Inferior parietal cortex (tissue), 1 donor: ENCODE measurements at regions not wholly inside any gene's neighbourhood (a gene's known extent, or its start where the extent isn't known, plus 50 kb on each side); places are given as distances from the start of the nearest gene placed in this dataset.
"Not testable (repeated sequence)": the region's sequence is repeated elsewhere in the genome, so short reads cannot be mapped to it uniquely, and the experiment has no call there.

ENCODE experiments used
- DNase-seq: peaks from one replicate; pipeline ENCODE4 v3.0.0-alpha.2; 2016; ENCODE audit errors: extremely low spot score

- DNase-seq = no peak
Observed at GRCh38 chr14:46433381-46433780, 218.2 kb downstream of the RPL10L start.

DNA sequence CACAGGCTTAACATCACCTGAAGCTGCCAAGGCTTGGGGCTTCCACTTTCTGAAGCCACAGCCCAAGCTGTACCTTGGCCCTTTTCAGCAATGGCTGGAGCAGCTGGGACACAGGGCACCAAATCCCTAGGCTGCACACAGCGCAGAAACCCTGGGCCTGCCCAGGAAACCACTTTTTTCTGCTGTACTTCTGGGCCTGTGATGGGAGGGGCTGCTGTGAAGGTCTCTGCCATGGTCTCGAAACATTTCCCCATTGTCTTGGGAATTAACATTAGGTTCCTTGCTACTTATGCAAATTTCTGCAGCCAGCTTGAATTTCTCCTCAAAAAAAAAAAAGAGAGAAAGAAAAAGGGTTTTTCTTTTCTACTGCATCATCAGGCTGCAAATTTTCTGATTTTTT is 219.1 kb downstream of the RPL10L start:
- no peak for DNase-seq

- DNase-seq = no peak
Observed at GRCh38 chr14:46417066-46417465, 234.5 kb downstream of the RPL10L start.

DNA sequence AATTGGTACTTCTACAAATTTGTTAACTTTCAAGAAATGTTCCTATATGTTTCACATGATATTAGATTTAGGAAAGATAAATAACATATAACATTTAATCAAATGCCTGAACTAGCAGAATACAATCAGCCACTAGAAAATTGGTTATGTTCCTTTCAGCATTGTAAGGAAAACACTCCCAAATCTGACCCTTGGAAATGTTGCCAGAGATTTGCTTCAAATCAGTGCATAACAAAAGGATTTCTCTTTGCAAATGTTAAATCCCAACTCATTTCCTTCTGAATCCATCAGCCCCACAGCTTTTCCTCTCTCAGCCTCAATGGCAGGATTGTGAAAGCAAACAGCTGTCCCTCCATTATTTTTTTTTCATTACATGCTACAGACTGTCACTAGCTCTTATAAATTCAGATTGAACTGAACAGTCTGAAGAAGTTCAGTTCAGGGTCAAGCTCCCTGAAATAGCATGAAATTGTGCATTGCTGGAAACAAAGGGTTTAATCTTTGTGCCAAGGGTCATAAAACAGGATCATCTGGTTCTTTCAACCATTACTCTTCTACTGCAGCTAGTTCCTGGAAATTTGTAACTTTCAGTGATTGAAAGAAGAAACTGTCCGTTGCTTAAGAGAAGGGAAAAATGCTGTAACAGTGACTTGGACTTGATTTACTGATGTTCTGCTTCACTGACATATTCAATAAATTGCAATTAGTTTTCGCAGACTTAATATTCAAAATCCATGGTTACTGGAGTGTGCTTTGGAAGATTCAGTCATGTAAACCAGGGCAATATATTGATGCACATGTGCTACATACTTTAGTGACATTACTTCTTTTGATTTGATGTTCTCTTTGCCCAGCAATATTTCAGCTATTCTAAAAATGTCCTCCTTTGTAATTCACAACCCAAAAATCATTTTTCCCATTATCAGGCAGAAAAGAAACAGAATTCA is 246.4 kb downstream of the RPL10L start:
- no peak for DNase-seq

DNA sequence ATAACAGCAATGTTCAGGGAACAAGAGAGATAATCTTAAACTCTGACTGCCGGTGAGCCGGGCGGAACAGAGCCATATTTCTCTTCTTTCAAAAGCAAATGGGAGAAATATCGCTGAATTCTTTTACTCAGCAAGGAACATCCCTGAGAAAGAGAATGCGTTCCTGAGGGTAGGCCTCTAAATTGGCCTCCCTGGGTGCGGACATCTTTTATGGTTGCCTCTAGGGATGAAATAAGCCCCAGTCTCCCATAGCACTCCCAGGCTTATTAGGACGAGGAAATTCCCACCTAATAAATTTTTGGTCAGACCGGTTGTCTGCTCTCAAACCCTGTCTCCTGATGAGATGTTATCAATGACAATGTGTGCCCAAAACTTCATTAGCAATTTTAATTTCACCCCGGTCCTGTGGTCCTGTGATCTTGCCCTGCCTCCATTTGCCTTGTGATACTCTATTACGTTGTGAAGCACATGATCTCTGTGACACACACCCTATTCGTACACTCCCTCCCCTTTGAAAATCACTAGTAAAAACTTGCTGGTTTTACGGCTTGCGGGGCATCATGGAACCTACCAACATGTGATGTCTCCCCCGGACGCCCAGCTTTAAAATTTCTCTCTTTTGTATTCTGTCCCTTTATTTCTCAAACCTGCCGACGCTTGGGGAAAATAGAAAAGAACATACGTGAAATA is 249.4 kb downstream of the RPL10L start:
- DNase-seq = not testable (repeated sequence)

DNA sequence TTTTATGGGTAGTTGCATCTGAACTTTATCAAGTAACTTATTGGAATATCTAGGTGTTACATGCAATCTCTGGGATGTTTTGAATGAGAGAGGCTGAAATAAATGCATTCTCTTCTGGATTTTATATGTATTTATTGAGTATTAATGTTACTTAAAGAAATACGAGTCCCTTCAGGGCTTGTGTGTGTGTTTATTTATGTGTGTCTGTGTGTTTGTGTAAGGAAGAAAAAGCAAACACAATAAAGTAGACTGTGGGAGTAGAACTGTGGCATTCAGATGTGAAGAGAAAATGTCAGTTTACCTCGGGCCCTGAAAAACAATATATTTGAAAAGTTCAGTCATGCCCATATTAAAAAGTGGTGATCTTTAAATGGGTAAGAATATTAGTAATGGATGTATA is 250.5 kb downstream of the RPL10L start:
- DNase-seq = no peak

GRCh38 chr14:46399049-46399448 is 252.5 kb downstream of the RPL10L start:
- no peak for DNase-seq

DNA sequence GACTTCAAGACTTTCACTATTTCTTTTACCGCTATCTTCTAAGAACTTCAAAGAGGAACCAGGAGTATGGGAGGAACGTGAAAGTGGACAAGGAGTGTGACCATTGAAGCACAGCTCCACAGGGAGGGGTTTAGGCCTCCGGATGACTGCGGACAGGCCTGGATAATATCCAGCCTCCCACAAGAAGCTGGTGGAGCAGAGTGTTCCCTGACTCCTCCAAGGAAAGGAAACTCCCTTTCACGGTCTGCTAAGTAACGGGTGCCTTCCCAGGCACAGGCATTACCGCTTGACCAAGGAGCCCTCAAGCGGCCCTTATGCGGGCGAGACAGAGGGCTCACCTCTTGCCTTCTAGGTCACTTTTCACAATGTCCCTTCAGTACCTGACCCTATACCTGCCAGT is 267.0 kb downstream of the RPL10L start:
- DNase-seq = no peak

GRCh38 chr14:46381674-46382073 is 269.9 kb downstream of the RPL10L start:
- DNase-seq = no peak

DNA sequence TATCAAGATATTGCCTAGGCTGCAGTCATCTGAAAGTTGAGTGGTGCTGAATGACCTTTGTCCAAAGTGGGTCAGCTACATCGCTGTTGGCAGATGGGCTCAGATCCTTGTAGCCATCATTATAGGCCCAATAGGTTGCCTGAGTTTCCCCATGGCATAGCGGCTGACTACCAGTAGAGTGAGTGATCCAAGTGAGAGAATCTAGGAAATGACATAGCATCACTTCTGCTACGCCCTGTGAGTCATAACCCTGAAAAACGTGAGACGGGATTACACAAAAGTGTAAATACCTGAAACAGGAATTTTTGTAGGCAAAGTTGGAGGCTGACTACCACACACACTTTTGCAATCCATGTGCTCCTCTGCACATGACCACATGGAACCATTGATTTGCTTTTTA is 273.3 kb downstream of the RPL10L start:
- no peak for DNase-seq

DNA sequence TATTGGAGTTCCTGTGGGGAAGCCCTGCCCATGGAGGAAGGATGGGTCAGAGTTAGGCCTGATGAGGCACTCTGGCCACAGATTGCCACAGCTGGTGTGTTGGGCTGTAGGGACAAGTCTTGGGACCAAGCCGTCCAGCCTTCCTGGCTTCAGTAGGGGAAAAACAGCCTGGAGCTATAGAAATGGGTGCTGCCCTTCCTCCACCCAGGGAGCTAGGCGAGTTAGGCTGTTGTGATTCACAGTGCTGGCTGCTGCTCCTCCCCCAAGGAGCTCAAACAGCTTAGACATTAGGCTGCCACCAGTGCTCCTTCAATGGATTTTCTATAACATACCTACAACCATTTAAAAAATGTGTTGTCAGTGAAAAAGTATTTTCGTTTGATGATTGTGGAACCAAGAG is 274.3 kb downstream of the RPL10L start:
- no peak for DNase-seq

DNA sequence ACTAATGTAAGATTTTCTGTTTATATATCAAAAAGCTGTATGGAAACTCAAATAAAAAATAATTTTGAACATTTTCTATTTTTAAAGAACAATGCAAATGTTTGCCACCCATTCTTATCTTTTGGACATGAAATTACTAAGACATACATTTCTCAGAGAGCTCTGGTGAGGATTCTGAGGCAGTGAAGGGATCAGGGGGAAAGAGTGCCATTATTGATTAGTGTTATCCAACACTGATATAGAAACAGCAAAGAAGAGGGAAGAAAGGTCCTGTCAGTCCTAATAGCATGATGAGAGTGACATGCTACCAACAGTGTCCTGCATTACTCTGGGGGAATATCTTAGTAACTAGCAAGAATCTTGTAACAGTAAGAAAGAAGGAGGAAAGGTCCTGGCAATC is 282.2 kb downstream of the RPL10L start:
- no peak for DNase-seq

DNA sequence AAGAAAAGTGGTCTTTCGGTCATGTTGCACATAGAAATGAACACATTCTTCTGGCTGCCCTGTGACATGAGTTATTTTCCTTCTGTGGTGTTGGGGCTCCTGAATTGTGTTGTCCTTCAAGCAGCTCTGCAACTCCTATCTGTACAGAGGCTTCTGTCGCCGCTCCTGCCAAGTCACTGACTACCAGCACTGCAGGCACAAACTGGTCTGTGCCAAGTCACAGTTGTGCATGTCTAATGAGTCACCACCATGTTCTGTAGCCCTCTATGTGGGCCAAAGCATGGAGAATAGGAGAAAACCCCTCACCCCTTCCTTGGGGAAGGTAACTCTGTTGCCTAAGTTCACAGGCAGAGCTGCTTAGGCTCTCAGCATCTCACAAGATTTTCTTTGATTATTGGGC is 283.3 kb downstream of the RPL10L start:
- DNase-seq = no peak

DNA sequence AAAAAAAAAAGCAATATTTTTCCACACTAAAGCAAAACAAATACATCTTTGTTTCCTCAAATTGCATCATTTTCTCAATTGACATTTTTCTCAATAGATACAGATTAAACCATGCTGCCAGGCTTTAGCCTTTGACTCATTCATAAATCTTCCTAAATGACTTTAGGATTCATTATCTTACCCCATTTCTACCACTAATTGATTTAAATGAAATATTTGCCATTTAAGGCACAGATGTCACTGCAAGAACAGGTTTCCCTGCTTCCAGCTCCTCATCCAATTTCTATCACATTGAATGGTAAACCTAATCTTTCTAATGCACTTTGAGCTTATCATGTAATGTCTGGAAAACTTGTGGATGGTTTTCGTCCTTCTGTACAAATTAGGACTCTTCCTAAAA is 298.7 kb downstream of the RPL10L start:
- no peak for DNase-seq

DNA sequence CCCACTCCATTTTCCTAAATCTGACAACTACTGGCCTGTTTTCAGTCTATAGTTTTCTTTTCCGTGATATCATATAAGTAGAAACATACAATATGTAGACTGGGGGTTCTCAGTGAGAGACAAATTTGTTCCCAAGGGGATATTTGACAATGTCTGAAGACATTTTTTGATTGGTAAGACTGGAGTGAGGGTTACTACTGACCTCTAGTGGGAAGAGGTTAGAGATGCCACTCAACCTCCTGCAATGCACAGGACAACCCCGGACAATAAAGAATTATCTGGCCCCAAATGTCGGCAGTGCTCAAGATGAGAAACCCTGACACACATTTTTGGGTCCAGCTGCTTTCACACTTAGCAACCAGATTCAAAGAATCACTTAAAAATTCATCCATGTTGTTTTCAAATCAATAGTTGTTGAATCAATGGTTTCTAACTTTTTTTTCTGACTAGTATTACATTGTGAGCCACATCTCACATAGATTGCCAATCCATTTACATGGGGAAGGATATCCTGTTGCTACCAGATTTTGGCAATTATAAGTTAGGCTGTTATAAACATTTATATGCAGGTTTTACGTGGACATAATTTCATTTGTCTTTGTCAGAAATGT is 307.1 kb downstream of the RPL10L start:
- no peak for DNase-seq

DNA sequence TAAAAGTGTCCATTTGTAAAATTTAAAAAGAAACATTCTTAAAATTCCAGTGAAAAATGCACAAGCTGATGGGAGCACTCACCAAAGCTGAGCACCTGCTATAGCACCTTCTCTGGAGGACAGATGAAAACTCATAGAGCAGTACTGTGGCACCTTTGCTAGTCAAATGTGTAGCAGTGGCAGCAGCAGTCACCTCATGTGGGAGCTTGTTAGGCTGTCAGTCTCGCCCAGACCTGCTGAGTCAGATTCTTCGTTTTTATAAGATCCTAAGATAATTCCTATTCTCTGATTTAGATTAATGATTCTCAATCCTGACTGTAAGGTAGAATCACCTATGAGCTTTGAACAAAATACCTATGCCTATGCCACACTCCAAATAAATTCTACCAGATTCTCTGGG is 325.8 kb downstream of the RPL10L start:
- DNase-seq = no peak

DNA sequence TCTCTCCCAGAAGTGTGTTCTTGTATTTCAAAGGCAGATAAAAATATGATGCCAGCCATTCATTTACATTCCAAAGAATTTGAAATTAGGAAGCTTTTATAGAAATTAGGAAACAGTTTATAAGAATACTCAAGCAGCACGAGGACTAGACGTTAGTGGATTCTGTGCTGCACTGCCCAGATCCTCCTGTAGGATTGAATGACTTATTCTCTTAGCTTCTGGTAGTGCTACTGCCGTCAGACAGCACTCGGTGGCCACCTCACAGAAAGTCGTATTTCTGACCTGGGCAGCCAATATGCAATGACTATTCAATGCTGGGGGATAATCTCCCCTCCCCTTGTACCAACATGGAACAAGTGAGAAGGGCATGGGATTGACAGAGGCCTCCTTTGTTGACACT is 326.4 kb downstream of the RPL10L start:
- no peak for DNase-seq

- no peak for DNase-seq
Observed at GRCh38 chr14:46323404-46323762, 328.2 kb downstream of the RPL10L start.

DNA sequence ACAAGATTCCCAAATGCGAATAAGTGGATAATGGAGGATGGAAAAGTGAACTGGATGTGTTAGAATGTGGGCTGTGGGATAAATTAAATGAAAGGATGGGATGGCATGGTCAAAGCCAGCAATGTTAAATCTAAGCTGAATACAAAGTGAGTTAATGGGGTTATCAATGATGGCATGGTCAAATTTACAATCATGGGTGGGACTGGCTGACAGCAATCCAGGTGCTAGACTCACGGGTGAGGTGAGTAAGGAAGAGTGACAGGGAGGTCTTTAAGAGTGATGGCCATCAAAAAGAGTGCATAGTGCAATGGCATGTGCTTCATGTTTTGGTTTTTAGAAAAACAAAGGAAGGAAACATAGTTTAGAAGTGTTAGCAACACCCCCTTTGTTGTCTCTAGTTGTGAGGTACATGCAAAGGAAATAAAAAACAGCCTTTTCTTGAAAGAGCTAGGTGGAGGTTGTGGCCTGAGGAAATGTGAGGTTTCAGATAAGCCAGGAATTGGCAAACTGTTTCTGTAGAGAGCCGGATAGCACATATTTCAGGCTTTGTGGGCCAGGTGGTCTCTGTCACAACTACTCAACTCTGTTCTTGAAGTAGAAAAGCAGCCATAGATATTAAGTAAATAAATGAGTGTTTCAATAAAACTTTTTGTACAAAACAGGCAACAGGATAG is 328.7 kb downstream of the RPL10L start:
- DNase-seq = no peak

DNA sequence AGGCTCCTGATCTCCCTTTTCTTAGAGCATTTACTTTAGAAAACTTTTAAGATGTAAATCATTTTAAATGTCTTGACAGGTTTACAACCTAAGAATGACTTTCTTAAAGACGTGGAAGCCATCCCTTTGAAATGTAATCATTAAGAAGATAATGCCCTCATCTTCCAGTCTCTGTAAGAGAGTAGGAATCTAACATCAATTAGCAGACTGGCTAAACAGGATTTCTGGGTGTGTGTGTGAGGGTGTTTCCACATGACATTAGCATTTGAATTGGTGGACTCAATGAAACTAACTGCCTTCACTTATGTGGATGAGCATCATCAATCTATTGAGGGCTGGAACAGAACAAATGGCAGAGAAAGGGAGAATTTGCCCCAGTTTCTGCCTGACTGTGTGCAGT is 329.5 kb downstream of the RPL10L start:
- no peak for DNase-seq

DNA sequence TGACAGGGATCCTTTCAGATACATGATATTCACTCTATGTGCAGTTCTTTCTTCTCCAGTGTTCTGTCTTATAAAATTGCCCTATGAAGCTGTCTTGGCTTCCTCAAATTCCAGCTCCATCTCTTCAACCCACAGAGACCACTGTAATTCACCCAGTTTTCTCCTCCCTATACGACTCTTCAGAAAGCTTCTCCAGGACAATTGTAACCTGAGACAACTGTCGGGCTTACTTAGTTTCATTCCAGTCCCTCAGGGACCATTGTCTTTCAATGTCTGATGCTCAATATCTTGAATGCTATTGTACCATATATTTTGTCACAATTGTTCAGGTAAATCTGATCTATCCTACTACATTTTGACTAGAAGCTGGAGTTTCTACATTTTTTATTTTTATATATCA is 345.3 kb downstream of the RPL10L start:
- no peak for DNase-seq

DNA sequence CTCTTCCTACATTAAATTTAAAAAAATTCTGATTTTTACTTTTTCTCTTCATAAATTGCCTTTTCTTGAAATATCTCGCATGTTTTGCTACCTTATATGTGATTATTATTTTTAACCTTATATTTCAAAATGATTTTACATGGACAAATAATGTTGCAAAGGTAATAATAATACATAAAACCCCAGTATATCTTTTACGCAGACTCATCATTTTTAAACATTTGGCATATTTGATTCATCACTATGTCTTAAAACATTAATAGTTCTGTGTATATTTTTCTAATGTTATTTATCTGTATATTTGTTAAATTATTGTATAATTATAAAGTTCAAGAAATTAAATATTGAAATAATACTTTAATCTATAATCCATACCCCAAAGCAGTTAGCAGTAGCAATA is 350.8 kb downstream of the RPL10L start:
- DNase-seq = no peak
